PFSK-1 (cell line): ENCODE measurements at regions not wholly inside any gene's neighbourhood (a gene's known extent, or its start where the extent isn't known, plus 50 kb on each side); places are given as distances from the start of the nearest gene placed in this dataset.

Source experiments
- FOXP2 ChIP-seq: optimal IDR thresholded peaks from 2 replicates; pipeline ENCODE3; 2011; ENCODE audit warnings: borderline replicate concordance, control low read depth, inconsistent platforms; ENCODE audit not compliant: insufficient read depth; ENCODE audit errors: extremely low read length, extremely low read depth
- POLR2AphosphoS5 ChIP-seq: IDR thresholded peaks from 2 replicates; pipeline ENCODE4 v1.6.1; 2012; ENCODE audit warnings: low read depth, mild to moderate bottlenecking, control low read depth, low read length, moderate library complexity
- TAF1 ChIP-seq: IDR thresholded peaks from 2 replicates; pipeline ENCODE4 v1.6.1; 2012; ENCODE audit warnings: low read length, control low read depth, borderline replicate concordance; ENCODE audit not compliant: insufficient read depth
- TF ChIP-seq, protein P1 (sequence below), 2 experiments: IDR thresholded peaks; 2 replicates each; pipeline versions ENCODE4 v1.6.1 to v1.8.0; 2011 to 2012; ENCODE audit warnings: low read depth in 2 of 2, low read length in 2 of 2, control low read depth in 1 of 2, inconsistent platforms in 1 of 2, mild to moderate bottlenecking in 1 of 2, moderate library complexity in 1 of 2; ENCODE audit not compliant: insufficient read depth in 1 of 2

DNA sequence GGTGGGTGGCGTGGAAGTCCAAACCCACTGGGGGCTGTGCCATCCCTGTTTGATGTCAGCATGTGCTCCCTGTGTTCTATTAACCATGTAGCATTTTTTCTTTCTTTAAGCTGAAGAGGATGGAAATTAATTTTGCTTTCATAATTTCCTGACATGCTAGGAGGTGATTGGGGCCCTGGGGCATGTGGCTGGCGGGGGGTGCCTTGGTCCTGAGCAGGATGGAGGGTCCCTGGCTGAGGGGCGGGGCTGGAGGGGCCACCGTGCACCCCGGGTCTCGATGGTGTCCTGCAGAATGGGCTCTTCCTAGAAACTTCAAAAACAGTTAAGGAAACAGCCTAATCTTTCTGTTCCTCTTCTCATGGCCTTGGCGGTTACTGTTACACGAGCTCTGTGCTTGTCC, 69.3 kb upstream of the IRX4 start:
- TF ChIP-seq POLR2AphosphoS5 (no peak), FOXP2 (no peak), TAF1 (no peak)
- TF ChIP-seq, protein P1, sequence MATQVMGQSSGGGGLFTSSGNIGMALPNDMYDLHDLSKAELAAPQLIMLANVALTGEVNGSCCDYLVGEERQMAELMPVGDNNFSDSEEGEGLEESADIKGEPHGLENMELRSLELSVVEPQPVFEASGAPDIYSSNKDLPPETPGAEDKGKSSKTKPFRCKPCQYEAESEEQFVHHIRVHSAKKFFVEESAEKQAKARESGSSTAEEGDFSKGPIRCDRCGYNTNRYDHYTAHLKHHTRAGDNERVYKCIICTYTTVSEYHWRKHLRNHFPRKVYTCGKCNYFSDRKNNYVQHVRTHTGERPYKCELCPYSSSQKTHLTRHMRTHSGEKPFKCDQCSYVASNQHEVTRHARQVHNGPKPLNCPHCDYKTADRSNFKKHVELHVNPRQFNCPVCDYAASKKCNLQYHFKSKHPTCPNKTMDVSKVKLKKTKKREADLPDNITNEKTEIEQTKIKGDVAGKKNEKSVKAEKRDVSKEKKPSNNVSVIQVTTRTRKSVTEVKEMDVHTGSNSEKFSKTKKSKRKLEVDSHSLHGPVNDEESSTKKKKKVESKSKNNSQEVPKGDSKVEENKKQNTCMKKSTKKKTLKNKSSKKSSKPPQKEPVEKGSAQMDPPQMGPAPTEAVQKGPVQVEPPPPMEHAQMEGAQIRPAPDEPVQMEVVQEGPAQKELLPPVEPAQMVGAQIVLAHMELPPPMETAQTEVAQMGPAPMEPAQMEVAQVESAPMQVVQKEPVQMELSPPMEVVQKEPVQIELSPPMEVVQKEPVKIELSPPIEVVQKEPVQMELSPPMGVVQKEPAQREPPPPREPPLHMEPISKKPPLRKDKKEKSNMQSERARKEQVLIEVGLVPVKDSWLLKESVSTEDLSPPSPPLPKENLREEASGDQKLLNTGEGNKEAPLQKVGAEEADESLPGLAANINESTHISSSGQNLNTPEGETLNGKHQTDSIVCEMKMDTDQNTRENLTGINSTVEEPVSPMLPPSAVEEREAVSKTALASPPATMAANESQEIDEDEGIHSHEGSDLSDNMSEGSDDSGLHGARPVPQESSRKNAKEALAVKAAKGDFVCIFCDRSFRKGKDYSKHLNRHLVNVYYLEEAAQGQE (IDR thresholded peaks at IDR 0.05; ENCODE audit: insufficient read depth in 1 of 2, low read depth in 2 of 2, low read length in 2 of 2) = no peak
